Neural cell (in vitro differentiated cells): ENCODE measurements at regions not wholly inside any gene's neighbourhood (a gene's known extent, or its start where the extent isn't known, plus 50 kb on each side); places are given as distances from the start of the nearest gene placed in this dataset.

ENCODE experiments used
- H2AFZ ChIP-seq: fragments of 200-600, 300-800 bp; sonication (generic), shearing (Covaris generic); 2 replicates; pipeline ENCODE4 v1.6.0; 2014; ENCODE audit warnings: low read depth, mild to moderate bottlenecking, antibody characterized with exemption, low read length, moderate library complexity
- H3F3A ChIP-seq: fragments of 200-600 bp; shearing (Covaris generic); 2 replicates; pipeline ENCODE4 v1.6.1; 2016; ENCODE audit warnings: mild to moderate bottlenecking, moderate library complexity, mixed read lengths, antibody characterized with exemption, low read length; ENCODE audit not compliant: insufficient read depth, poor library complexity, severe bottlenecking
- H3K27ac ChIP-seq: fragments of 200-600, 300-800 bp; sonication (generic), shearing (Covaris generic); 2 replicates; pipeline ENCODE4 v1.5.1; 2014; ENCODE audit warnings: mild to moderate bottlenecking, low read length, moderate library complexity
- H3K27me3 ChIP-seq: fragments of 300-800, 200-600 bp; sonication (generic), shearing (Covaris generic); 2 replicates; pipeline ENCODE4 v1.6.0; 2014; ENCODE audit warnings: mild to moderate bottlenecking, low read depth, low read length, moderate library complexity; ENCODE audit not compliant: insufficient read depth
- H3K36me3 ChIP-seq: fragments of 300-800, 200-600 bp; sonication (generic), shearing (Covaris generic); 2 replicates; pipeline ENCODE4 v1.5.1; 2014; ENCODE audit warnings: mild to moderate bottlenecking, antibody characterized with exemption, low read length, moderate library complexity; ENCODE audit not compliant: insufficient read depth
- H3K4me2 ChIP-seq: fragments of 300-800, 200-600 bp; sonication (generic), shearing (Covaris generic); 2 replicates; pipeline ENCODE4 v1.6.0; 2014; ENCODE audit warnings: mild to moderate bottlenecking, low read length
- H3K4me3 ChIP-seq: fragments of 300-800, 200-600 bp; sonication (generic), shearing (Covaris generic); 2 replicates; pipeline ENCODE4 v1.5.1; 2014; ENCODE audit warnings: mild to moderate bottlenecking, low read length, moderate library complexity
- H3K79me2 ChIP-seq: fragments of 200-600 bp; shearing (Covaris generic); replicated peaks from 2 replicates; pipeline ENCODE4 v1.6.0; 2014; ENCODE audit warnings: mild to moderate bottlenecking, low read length, moderate library complexity; ENCODE audit not compliant: insufficient read depth
- H3K9ac ChIP-seq: fragments of 300-800, 200-600 bp; sonication (generic), shearing (Covaris generic); 2 replicates; pipeline ENCODE4 v1.6.1; 2016; ENCODE audit warnings: mild to moderate bottlenecking, low read length, mixed read lengths
- H3K9me2 ChIP-seq: fragments of 200-600 bp; shearing (Covaris generic); 2 replicates; pipeline ENCODE4 v1.6.1; 2016; ENCODE audit warnings: mild to moderate bottlenecking, low read length, mixed read lengths; ENCODE audit not compliant: insufficient read depth
- H3K9me3 ChIP-seq: fragments of 200-600, 300-800 bp; sonication (generic), shearing (Covaris generic); 2 replicates; pipeline ENCODE4 v1.6.1; 2016; ENCODE audit warnings: mild to moderate bottlenecking, mixed run types, low read length, moderate library complexity, mixed read lengths
- H4K20me1 ChIP-seq: fragments of 200-600 bp; shearing (Covaris generic); 2 replicates; pipeline ENCODE4 v1.6.1; 2016; ENCODE audit warnings: mild to moderate bottlenecking, mixed run types; ENCODE audit not compliant: insufficient read depth
- CTCF ChIP-seq: fragments of 450-650 bp; IDR thresholded peaks from 2 replicates; pipeline ENCODE4 v1.5.1; 2014; ENCODE audit warnings: antibody characterized with exemption, mild to moderate bottlenecking, moderate library complexity; ENCODE audit not compliant: poor library complexity, severe bottlenecking
- EP300 ChIP-seq: fragments of 450-650 bp; conservative IDR thresholded peaks from 2 replicates; pipeline ENCODE4 v1.6.1; 2014; ENCODE audit warnings: antibody characterized with exemption, mild to moderate bottlenecking, moderate library complexity; ENCODE audit not compliant: poor library complexity, severe bottlenecking
- EZH2 ChIP-seq: fragments of 200-600, 300-800 bp; shearing (Covaris generic), sonication (generic); IDR thresholded peaks from 2 replicates; pipeline ENCODE4 v1.6.1; 2014; ENCODE audit warnings: antibody characterized with exemption, low read length, borderline replicate concordance, mild to moderate bottlenecking; ENCODE audit not compliant: insufficient read depth, poor library complexity, severe bottlenecking
- MXI1 ChIP-seq: fragments of 450-650 bp; conservative IDR thresholded peaks from 2 replicates; pipeline ENCODE4 v1.6.1; 2014; ENCODE audit warnings: antibody characterized with exemption, mild to moderate bottlenecking; ENCODE audit not compliant: poor library complexity, severe bottlenecking
- POLR2AphosphoS5 ChIP-seq: IDR thresholded peaks from 2 replicates; pipeline ENCODE4 v1.6.1; 2012
- RAD21 ChIP-seq: fragments of 450-650 bp; conservative IDR thresholded peaks from 2 replicates; pipeline ENCODE4 v1.6.1; 2014; ENCODE audit warnings: antibody characterized with exemption, mild to moderate bottlenecking, moderate library complexity
- REST ChIP-seq: IDR thresholded peaks from 2 replicates; pipeline ENCODE4 v1.6.1; 2012; ENCODE audit warnings: borderline replicate concordance
- SMC3 ChIP-seq: fragments of 450-650 bp; conservative IDR thresholded peaks from 2 replicates; pipeline ENCODE4 v1.6.1; 2014; ENCODE audit warnings: antibody characterized with exemption, mild to moderate bottlenecking, moderate library complexity; ENCODE audit not compliant: poor library complexity
- TAF1 ChIP-seq: IDR thresholded peaks from 2 replicates; pipeline ENCODE4 v1.6.1; 2012; ENCODE audit warnings: low read depth

- Histone ChIP-seq H4K20me1 (no peaks in the 10 kb centered on the region), H3K9ac (no peak overlapping the region), H3K4me2 (no peak overlapping the region), H3K9me3 (no peaks in the 10 kb centered on the region), H2AFZ (no peak overlapping the region), H3K9me2 (no peaks in the 10 kb centered on the region), H3K79me2 (no peaks in the 10 kb centered on the region), H3K36me3 (no peaks in the 10 kb centered on the region), H3F3A (no peaks in the 10 kb centered on the region), H3K4me3 (no peak overlapping the region), H3K27me3 (no peaks in the 10 kb centered on the region), H3K27ac (no peak overlapping the region)
- no peak for TF ChIP-seq RAD21
- TF ChIP-seq SMC3, result no peak
- no peak for TF ChIP-seq EP300
- TF ChIP-seq MXI1, result no peak
- no peak for TF ChIP-seq POLR2AphosphoS5
- TF ChIP-seq EZH2, result no peak
- no peak for TF ChIP-seq CTCF
- no peak for TF ChIP-seq REST
- no peak for TF ChIP-seq TAF1
These were observed 109.4 kb upstream of the ANO1 start for GRCh38 chr11:69968396-69969347.

- Histone ChIP-seq H3K9me3 (no peaks in the 10 kb centered on the region), H3K9ac (no peak overlapping the region), H3F3A (no peaks in the 10 kb centered on the region), H2AFZ (no peak overlapping the region), H3K4me3 (no peak overlapping the region), H3K27me3 (no peaks in the 10 kb centered on the region), H3K4me2 (no peak overlapping the region), H4K20me1 (no peaks in the 10 kb centered on the region), H3K79me2 (no peaks in the 10 kb centered on the region), H3K27ac (no peak overlapping the region), H3K9me2 (no peaks in the 10 kb centered on the region), H3K36me3 (no peaks in the 10 kb centered on the region)
- TF ChIP-seq EP300 (no peak), SMC3 (no peak), EZH2 (no peak), MXI1 (no peak), REST (no peak), RAD21 (no peak), TAF1 (no peak), POLR2AphosphoS5 (no peak), CTCF (no peak)
These were observed 108.0 kb upstream of the ANO1 start for GRCh38 chr11:69969890-69970784.
